SK-N-SH (cell line): ENCODE measurements at regions not wholly inside any gene's neighbourhood (a gene's known extent, or its start where the extent isn't known, plus 50 kb on each side); places are given as distances from the start of the nearest gene placed in this dataset.
"Not testable (repeated sequence)": the region's sequence is repeated elsewhere in the genome, so short reads cannot be mapped to it uniquely, and the experiment has no call there.

Experiments
- CTCF ChIA-PET: fragments of 300-600, 350-600 bp; formaldehyde crosslinking; extraction: SDS; loops from one replicate; lab custom pipeline; 2021; lab: Yijun Ruan, JAX
- POLR2A ChIA-PET: fragments of 350-600 bp; sonication (Branson Sonifier 250); formaldehyde crosslinking; extraction: SDS; loops from one replicate; lab custom pipeline; 2020; ENCODE audit warnings: antibody characterized with exemption, inconsistent platforms; lab: Yijun Ruan, JAX
- DNase-seq: peaks from one replicate; pipeline ENCODE4 v3.0.0; 2012
- H2AFZ ChIP-seq: fragments of 200-600 bp; sonication (generic); 2 replicates; pipeline ENCODE4 v1.8.1; 2016; ENCODE audit warnings: antibody characterized with exemption, mild to moderate bottlenecking, low read depth
- H3F3A ChIP-seq: fragments of 200-600 bp; sonication (generic); replicated peaks from 2 replicates; pipeline ENCODE3; 2016; ENCODE audit warnings: antibody characterized with exemption, mild to moderate bottlenecking; ENCODE audit not compliant: insufficient read depth
- H3K27ac ChIP-seq, 2 experiments: fragments of 200-500 bp in 1 of 2; fragments of 200-600 bp in 1 of 2; sonication (Bioruptor generic) in 1 of 2; sonication (generic), shearing (Covaris generic) in 1 of 2; 2 replicates each; pipeline versions ENCODE4 v1.5.1 to v1.6.1; 2014 to 2016; ENCODE audit warnings: low read depth in 2 of 2, inconsistent platforms in 1 of 2, low read length in 1 of 2, mild to moderate bottlenecking in 1 of 2, mixed read lengths in 1 of 2
- H3K27me3 ChIP-seq: fragments of 200-600 bp; sonication (generic), shearing (Covaris generic); 2 replicates; pipeline ENCODE4 v1.6.1; 2016; ENCODE audit warnings: mixed run types; ENCODE audit not compliant: insufficient read depth
- H3K36me3 ChIP-seq, 2 experiments: fragments of 200-500 bp in 1 of 2; fragments of 200-600 bp in 1 of 2; sonication (Bioruptor generic) in 1 of 2; sonication (generic) in 1 of 2; replicated peaks in 1 of 2; 2 replicates each; pipeline versions ENCODE3 to v1.5.1; 2014 to 2016; ENCODE audit warnings: low read length in 1 of 2, mild to moderate bottlenecking in 1 of 2; ENCODE audit not compliant: insufficient read depth in 2 of 2, control insufficient read depth in 1 of 2
- H3K4me1 ChIP-seq, 2 experiments: fragments of 200-500 bp in 1 of 2; fragments of 200-600 bp in 1 of 2; sonication (Bioruptor generic) in 1 of 2; sonication (generic), shearing (Covaris generic) in 1 of 2; 2 replicates each; pipeline versions ENCODE4 v1.5.1 to v1.6.1; 2014 to 2016; ENCODE audit warnings: low read depth in 1 of 2, low read length in 1 of 2, mixed run types in 1 of 2; ENCODE audit not compliant: insufficient read depth in 2 of 2, control insufficient read depth in 1 of 2
- H3K4me2 ChIP-seq: fragments of 200-600 bp; sonication (generic), shearing (Covaris generic); 2 replicates; pipeline ENCODE4 v1.6.1; 2017; ENCODE audit warnings: mixed run types
- H3K4me3 ChIP-seq, 2 experiments: fragments of 200-500 bp in 1 of 2; fragments of 200-600 bp in 1 of 2; sonication (Bioruptor generic) in 1 of 2; sonication (generic), shearing (Covaris generic) in 1 of 2; 2 replicates each; pipeline versions ENCODE4 v1.5.1 to v1.8.1; 2014 to 2016; ENCODE audit warnings: low read depth in 2 of 2, inconsistent platforms in 1 of 2, low read length in 1 of 2, mild to moderate bottlenecking in 1 of 2, mixed read lengths in 1 of 2, moderate library complexity in 1 of 2
- H3K79me2 ChIP-seq: fragments of 200-600 bp; sonication (generic); 2 replicates; pipeline ENCODE4 v1.8.1; 2017; ENCODE audit warnings: mild to moderate bottlenecking; ENCODE audit not compliant: insufficient read depth
- H3K9ac ChIP-seq: fragments of 200-600 bp; sonication (generic); 2 replicates; pipeline ENCODE4 v1.6.1; 2017; ENCODE audit warnings: mixed run types
- H3K9me2 ChIP-seq: fragments of 200-600 bp; sonication (generic); 2 replicates; pipeline ENCODE4 v1.6.1; 2017; ENCODE audit warnings: mixed run types
- H3K9me3 ChIP-seq: fragments of 200-600 bp; sonication (generic); 2 replicates; pipeline ENCODE4 v1.6.1; 2017; ENCODE audit warnings: mixed run types, mild to moderate bottlenecking, moderate library complexity
- H4K20me1 ChIP-seq: fragments of 200-600 bp; sonication (generic); 2 replicates; pipeline ENCODE4 v1.6.1; 2017; ENCODE audit warnings: mild to moderate bottlenecking, mixed run types; ENCODE audit not compliant: insufficient read depth
- EZH2phosphoT487 ChIP-seq: fragments of 200-600 bp; sonication (generic); IDR thresholded peaks from 2 replicates; pipeline ENCODE4 v1.6.1; 2017; ENCODE audit warnings: low read depth, mixed run types, mild to moderate bottlenecking, antibody characterized with exemption, moderate library complexity, borderline replicate concordance
- FOSL2 ChIP-seq: IDR thresholded peaks from 2 replicates; pipeline ENCODE4 v1.4.0; 2012; ENCODE audit warnings: low read depth, mild to moderate bottlenecking, moderate library complexity, borderline replicate concordance
- FOXJ3 ChIP-seq: sonication (generic); formaldehyde crosslinking; IDR thresholded peaks from 2 replicates; pipeline ENCODE4 v1.5.1; 2020; ENCODE audit warnings: mild to moderate bottlenecking, missing genetic modification reagents
- JUND ChIP-seq: IDR thresholded peaks from 2 replicates; pipeline ENCODE4 v1.4.0; 2012
- NRF1 ChIP-seq: IDR thresholded peaks from 2 replicates; pipeline ENCODE4 v1.6.1; 2012; ENCODE audit warnings: low read depth, mild to moderate bottlenecking, low read length
- RFX5 ChIP-seq: IDR thresholded peaks from 2 replicates; pipeline ENCODE4 v1.6.1; 2012; ENCODE audit warnings: mild to moderate bottlenecking, improper control_type of control experiment, low read length
- TEAD4 ChIP-seq: IDR thresholded peaks from 2 replicates; pipeline ENCODE4 v1.4.0; 2012; ENCODE audit warnings: mild to moderate bottlenecking, borderline replicate concordance; ENCODE audit not compliant: insufficient read depth
- WGBS: methylation state at CpG from one replicate; pipeline ENCODE4 v1.1.6; 2017; ENCODE audit warnings: low lambda C conversion rate; 5-methylcytosine and 5-hydroxymethylcytosine counted together
- TF ChIP-seq, protein P1 (sequence below): fragments of 150-350 bp; IDR thresholded peaks from 2 replicates; pipeline ENCODE4 v1.6.1; 2016; ENCODE audit warnings: mild to moderate bottlenecking, low read depth, low read length
- TF ChIP-seq, protein P2 (sequence below): IDR thresholded peaks from 2 replicates; pipeline ENCODE4 v1.4.0; 2012; ENCODE audit warnings: low read depth, borderline replicate concordance
- TF ChIP-seq, protein P3 (sequence below): fragments of 200-600 bp; sonication (generic); IDR thresholded peaks from 2 replicates; pipeline ENCODE4 v1.6.1; 2017; ENCODE audit warnings: antibody characterized with exemption, mild to moderate bottlenecking, moderate library complexity

DNA sequence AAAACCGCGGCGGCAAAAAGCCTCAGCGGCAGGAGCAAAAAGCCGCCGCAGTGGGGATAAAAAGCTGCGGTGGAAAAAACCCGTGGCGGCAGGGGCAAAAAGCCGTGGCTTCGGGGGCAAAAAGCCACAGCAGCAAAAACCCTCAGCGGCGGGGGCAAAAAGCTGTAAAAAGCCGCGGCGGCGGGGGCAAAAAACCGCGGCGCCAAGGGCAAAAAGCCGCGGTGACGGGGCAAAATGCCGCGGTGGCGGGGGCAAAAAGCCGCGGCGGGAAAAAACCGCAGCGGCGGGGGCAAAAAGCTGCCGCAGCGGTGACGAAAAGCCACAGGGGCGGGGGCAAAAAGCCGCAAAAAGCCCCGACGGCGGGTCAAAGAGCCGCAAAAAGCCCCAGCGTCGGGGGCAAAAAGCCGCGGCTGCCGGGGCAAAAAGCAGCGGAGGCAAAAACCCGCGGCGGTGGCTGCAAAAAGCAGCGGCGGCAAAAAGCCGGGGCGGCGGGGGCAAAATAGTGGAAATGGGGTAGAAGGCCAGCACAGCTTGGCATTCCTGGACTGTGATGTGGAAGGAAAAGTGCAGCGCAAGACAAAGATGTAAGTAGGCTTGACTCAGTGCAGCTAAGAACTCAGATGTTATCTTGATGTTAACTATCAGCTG, 151.8 kb downstream of the ANKRD30BL start:
- H3K4me1 ChIP-seq, result no peaks in the 10 kb centered on the region
- H3K27me3 ChIP-seq, result peaks cover 18% of the 10 kb centered on the region
- WGBS, result 9% methylated on average over 56 of the region's 56 CpGs
- no peak for TF ChIP-seq FOXJ3
- TF ChIP-seq, protein P1, sequence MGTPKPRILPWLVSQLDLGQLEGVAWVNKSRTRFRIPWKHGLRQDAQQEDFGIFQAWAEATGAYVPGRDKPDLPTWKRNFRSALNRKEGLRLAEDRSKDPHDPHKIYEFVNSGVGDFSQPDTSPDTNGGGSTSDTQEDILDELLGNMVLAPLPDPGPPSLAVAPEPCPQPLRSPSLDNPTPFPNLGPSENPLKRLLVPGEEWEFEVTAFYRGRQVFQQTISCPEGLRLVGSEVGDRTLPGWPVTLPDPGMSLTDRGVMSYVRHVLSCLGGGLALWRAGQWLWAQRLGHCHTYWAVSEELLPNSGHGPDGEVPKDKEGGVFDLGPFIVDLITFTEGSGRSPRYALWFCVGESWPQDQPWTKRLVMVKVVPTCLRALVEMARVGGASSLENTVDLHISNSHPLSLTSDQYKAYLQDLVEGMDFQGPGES, result no peak
- TF ChIP-seq, protein P2, sequence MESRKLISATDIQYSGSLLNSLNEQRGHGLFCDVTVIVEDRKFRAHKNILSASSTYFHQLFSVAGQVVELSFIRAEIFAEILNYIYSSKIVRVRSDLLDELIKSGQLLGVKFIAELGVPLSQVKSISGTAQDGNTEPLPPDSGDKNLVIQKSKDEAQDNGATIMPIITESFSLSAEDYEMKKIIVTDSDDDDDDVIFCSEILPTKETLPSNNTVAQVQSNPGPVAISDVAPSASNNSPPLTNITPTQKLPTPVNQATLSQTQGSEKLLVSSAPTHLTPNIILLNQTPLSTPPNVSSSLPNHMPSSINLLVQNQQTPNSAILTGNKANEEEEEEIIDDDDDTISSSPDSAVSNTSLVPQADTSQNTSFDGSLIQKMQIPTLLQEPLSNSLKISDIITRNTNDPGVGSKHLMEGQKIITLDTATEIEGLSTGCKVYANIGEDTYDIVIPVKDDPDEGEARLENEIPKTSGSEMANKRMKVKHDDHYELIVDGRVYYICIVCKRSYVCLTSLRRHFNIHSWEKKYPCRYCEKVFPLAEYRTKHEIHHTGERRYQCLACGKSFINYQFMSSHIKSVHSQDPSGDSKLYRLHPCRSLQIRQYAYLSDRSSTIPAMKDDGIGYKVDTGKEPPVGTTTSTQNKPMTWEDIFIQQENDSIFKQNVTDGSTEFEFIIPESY, result no peak
- no peak for TF ChIP-seq RFX5
- TF ChIP-seq TEAD4, result no peak
- TF ChIP-seq EZH2phosphoT487, result peak; percentile 57; the same call in 1 of the 2 replicates
- no peak for TF ChIP-seq NRF1
- H3K27ac ChIP-seq, result no peak overlapping the region
- H3K4me3 ChIP-seq, result peak overlapping the region; percentile 24 to 37; a peak in 3 of 4 replicates
- H4K20me1 ChIP-seq, result no peaks in the 10 kb centered on the region
- H3K79me2 ChIP-seq, result no peaks in the 10 kb centered on the region
- H3F3A ChIP-seq, result no peaks in the 10 kb centered on the region
- POLR2A ChIA-PET, result no interaction called here
- no peaks in the 10 kb centered on the region for H3K36me3 ChIP-seq
- no peak overlapping the region for H3K9ac ChIP-seq
- peak; percentile 3 for DNase-seq
- H3K9me2 ChIP-seq, result no peaks in the 10 kb centered on the region
- peak overlapping the region; percentile 35; the same call in 1 of the 2 replicates for H2AFZ ChIP-seq
- H3K9me3 ChIP-seq, result no peaks in the 10 kb centered on the region; the same call in 1 of the 2 replicates
- CTCF ChIA-PET, result no interaction called here
- peak overlapping the region; percentile 51 for H3K4me2 ChIP-seq

DNA sequence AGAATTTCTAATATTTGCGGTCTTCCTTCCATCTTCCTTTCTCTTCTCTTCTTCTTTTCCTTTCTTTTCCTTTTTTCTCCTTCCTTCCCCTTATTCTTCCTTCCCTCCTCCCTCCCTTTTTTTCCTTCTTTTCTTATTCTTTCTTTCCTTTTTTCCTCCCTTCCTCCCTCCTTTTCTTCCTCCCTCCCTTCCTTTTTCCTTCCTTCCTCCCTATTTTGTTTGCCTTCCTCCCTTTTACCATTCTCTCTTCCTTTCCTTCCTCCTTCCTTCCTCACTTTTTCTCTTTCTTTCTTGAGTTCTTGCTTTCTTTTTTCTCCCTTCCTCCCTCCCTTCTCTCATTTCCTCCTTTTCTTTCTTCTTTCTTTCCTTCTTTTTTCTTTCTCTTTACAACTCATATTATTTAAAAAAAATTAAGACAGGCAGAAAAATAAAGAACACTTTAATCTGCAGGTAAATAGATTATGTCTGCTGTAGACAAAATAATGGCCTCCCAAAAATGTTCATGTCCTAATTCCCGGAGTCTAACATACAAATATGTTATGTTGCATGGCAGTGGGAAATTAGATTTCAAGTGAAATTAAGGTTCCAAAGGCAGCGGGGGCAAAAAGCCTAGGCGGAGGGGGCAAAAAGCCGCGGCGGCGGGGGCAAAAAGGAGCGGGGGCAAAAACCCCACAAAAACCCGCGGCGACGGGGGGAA, 152.4 kb downstream of the ANKRD30BL start:
- POLR2A ChIA-PET, result no interaction called here
- Histone ChIP-seq H3K9me3 (no peaks in the 10 kb centered on the region; the same call in 1 of the 2 replicates), H3K9ac (no peak overlapping the region), H2AFZ (peak overlapping the region; percentile 35; the same call in 1 of the 2 replicates), H4K20me1 (no peaks in the 10 kb centered on the region), H3K4me3 (peak overlapping the region; percentile 24 to 37; a peak in 2 of 4 replicates), H3K27ac (no peak overlapping the region), H3K36me3 (no peaks in the 10 kb centered on the region), H3K4me2 (peak overlapping the region; percentile 51), H3K9me2 (no peaks in the 10 kb centered on the region), H3F3A (no peaks in the 10 kb centered on the region), H3K79me2 (no peaks in the 10 kb centered on the region), H3K27me3 (peaks cover 18% of the 10 kb centered on the region), H3K4me1 (no peaks in the 10 kb centered on the region)
- WGBS, result 17% methylated on average over 13 of the region's 13 CpGs
- TF ChIP-seq, protein P3, sequence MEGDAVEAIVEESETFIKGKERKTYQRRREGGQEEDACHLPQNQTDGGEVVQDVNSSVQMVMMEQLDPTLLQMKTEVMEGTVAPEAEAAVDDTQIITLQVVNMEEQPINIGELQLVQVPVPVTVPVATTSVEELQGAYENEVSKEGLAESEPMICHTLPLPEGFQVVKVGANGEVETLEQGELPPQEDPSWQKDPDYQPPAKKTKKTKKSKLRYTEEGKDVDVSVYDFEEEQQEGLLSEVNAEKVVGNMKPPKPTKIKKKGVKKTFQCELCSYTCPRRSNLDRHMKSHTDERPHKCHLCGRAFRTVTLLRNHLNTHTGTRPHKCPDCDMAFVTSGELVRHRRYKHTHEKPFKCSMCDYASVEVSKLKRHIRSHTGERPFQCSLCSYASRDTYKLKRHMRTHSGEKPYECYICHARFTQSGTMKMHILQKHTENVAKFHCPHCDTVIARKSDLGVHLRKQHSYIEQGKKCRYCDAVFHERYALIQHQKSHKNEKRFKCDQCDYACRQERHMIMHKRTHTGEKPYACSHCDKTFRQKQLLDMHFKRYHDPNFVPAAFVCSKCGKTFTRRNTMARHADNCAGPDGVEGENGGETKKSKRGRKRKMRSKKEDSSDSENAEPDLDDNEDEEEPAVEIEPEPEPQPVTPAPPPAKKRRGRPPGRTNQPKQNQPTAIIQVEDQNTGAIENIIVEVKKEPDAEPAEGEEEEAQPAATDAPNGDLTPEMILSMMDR, result no peak
- TF ChIP-seq, protein P1, result no peak
- no peak for TF ChIP-seq JUND
- TF ChIP-seq FOSL2, result no peak
- TF ChIP-seq, protein P2, result no peak
- no peak for DNase-seq
- CTCF ChIA-PET, result no interaction called here

DNA sequence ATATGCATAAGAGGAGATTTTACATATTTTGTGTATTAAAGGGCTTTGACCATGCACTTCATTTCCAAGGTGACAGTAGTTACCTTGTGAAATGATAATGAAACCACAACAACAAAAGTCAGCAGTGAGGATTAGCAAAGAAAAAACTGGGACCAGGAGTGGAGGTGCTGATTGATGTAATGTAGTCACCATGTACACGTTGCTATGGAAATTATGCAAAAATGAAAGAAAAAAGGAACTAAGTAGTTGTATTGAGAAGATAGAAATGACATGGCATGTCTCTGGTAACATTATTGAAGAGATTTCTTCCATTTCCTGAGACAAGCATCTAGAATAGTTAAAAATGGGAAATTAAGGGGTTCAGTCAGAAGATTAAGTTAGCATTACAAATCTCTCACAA, 171.0 kb downstream of the ANKRD30BL start:
- H3K9ac ChIP-seq, H3K4me1 ChIP-seq, H3K4me2 ChIP-seq, H2AFZ ChIP-seq, H3F3A ChIP-seq, H3K27me3 ChIP-seq, H3K36me3 ChIP-seq, H3K79me2 ChIP-seq, H3K9me3 ChIP-seq, POLR2A ChIA-PET, H3K27ac ChIP-seq, DNase-seq, H3K9me2 ChIP-seq, H4K20me1 ChIP-seq, CTCF ChIA-PET, H3K4me3 ChIP-seq: not testable (repeated sequence)
- WGBS, result 0% methylated on average over 1 of the region's 1 CpG
